ENCODE measurements at regions not wholly inside any gene's neighbourhood (a gene's known extent, or its start where the extent isn't known, plus 50 kb on each side); places are given as distances from the start of the nearest gene placed in this dataset.
A peak's percentile ranks its signal among the peaks of the same experiment; 100 is the strongest.

DNA sequence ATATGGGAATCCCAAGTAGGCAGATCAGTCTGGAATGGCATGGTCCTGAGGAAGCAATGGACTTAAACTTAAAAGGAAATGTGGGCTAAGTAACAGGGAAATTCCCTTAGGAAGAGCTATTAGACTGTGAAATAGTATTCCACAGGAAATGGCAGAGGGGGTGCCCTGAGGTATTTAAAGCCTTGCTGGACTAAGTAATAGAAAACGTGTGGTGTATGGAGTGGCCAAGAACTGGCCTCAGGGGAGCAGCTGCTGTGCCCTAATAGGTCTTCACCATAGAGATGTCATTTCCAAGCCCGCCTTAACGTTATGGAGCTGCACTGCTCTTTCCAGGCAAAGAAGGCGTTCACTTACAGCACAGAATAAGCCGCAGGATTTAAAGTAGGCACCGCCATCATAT lies 365.2 kb upstream of the ZMIZ1 start:
- DNase-seq: no peak

DNA sequence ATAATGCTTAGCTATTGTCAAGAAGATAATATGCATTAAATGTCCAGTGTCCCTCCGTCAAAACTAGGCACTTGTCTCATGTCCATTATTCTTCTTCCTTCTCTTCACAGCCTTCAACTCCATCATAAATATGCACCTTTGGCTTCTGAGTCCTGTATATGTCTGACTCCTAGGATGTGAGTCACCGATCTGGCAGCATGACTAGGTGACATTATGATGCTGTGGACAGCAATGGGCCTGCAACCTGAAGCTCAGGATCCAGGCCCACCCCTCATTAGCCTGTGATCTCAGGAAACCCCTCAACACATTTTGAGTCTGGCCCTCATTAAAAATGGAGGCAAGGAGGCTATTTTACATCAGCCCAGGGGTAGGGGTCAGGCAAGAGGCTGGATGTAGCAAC lies 362.5 kb upstream of the ZMIZ1 start:
- no peak for DNase-seq

DNA sequence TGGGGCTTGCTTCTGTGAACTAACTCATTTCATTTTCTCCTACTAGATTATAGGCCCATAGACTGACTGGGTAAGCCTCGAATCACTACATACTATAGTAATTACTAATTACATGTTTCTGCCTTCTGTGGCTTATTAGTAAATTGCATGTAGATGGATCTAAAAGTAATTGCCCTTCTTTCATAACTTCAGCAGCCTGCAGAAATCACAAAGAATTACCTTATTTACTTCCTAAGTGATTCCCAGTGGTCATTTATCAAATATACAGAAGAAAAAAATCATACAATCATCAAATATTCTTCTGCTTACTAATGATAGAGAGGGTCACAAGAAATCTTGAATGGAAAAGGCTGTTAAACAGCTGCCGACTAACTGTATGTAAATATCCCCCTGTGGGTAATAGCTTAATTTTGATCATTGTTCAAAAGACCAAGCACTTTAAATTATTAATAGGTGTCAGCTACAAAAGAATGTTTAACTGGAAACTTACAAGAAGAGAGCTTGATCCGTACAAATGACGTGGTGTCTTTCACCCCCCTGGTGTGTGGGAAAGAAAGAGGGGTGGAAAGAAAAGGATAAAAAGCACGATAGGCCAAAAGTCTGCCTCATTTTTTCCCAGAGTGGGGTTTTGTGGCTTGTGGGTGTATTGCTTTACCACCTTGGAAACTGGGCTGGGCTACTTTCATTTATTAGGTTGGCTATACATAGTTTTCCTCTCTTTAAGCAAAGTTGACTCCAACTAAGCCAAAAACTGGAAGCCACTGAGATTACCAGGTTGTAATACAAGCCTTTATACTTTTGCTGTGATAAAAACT lies 361.8 kb upstream of the ZMIZ1 start:
- DNase-seq: no peak

DNA sequence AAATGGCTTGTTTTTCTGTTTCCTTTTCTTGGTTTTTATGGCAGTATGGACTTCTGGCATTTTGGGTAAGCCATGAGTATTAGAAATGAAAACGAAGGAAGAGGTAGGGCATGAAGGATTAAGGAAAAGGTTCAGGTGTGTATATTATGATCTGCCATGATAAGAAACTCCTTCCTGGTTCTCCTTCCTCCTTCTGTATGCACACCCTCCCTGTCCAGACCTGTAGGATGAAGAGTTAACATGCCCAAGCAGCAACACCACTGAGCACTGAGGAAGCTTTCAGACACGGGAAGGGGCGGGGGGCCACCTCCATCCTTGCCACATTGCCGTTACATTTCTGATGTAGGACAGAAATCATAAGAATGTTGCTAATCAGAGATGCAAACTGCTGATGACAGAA lies 361.0 kb upstream of the ZMIZ1 start:
- no peak for DNase-seq

DNA sequence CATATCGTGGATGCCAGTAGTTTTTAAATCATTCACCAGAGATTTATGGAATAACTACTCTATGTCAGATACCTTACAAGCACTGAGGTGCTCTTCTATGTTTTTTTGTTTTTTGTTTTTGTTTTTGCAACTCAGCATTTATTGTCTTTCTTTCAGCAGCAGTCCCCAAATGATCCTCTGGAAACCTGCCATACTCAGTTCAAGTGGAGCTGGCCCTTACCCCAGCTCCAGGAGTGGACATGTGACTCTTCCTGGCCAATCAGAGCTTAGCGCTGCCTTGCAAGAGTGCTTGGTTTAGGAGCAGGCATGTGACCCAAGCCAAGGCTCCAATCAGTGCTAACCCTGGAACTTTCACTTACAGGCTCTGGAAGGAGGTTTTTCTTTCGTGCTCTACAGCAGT lies 356.6 kb upstream of the ZMIZ1 start:
- no peak for DNase-seq

DNA sequence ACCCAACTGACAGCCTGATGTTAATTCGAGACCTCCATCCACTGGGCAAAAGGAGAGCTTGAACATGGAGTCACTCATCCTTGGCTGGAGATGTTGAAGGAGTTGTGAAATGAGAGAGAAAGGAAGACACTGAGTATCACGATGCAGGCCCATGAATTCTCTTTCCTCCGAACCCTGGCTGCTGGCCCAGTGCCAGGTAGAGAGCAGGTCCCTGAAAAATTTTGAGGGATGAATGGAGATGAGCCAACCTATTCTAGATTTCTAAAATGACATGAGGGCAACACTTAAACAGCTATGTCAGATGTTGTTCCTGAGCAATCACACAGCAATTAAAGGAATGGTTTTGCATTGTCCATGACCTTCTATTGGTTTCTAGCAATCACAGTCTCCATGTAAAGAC lies 355.1 kb upstream of the ZMIZ1 start:
- DNase-seq: no peak

DNA sequence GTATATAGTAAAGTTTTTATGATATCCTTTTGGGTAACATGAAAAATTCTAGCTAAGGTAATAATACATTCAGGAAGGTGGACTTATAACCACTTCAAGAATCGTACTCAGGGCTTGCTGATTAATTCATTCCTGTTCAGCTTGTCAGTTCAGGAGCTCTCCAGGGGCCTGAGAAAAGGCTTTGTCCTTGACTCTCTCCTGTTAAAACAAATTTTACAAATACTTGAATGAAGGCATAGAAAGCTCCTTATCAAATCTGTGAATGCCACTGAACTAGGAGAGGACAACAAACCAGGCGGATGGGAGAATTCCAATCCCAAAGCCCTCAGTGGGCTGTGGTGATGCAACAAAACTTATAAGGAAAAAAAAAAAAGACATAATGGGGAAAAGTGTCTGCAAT lies 354.5 kb upstream of the ZMIZ1 start:
- DNase-seq: no peak

DNA sequence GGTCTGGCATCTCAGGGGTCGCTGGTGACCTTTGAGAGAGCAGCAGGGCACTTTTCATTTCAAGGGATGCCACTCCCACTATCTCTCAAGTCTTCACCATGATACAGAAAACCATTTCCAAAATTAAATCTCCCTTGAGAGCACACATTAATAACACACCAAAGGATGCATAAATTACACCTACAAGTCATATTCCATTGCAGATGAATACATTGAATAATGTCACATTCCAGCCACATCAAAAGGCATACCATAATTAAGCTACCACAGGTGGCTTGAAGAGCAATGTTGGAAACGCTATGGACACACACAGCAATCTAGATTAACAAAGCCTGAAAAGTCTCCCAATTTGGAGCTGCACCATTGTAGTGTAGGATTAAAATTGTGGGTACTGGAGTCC lies 353.3 kb upstream of the ZMIZ1 start:
- DNase-seq: no peak

DNA sequence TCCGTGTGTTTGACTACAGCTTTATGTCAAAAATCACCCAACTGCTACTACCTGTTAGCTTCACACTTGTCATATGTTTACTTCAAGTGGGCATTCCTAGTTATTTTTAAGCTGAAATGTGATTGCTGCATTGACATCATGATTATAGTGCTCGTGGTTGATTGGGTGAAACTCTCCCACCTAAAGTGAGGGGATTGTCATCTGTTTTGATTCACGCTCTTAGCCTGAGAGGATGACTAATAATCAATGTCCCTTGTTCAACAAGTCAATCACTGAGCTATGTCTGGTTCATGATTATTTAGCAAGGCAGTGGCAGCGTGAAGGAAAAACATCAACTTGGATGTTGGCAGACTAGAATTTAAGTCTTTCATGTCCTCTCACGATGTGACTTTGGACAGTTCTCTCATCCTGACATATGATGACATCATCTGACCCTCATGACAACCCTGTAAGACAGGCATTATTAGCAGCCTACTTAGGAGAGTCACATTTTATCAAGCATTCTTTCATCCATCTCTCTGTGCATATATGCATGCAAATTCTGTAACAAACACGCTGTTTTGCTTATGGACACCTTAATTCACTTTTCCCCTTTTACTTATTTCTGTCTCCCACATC lies 352.6 kb upstream of the ZMIZ1 start:
- no peak for DNase-seq

DNA sequence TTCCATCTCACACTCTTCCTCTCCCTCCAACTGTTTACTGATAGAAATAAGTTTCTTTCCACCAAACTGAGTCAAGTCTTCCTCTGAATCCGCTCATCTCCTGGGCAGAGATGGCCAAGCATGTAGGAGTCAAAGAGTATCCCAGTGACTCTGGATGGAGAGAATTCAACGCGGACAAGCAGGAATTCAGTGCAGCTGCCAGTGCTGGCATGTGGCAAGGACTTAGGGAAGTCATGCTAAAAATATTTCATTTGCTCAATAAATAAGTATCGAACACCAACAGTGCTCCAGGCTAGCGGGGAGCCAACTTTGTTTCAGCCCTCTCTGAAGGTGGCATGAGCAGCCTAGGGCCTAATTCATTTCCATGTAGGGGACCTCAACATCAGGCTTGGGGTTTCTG lies 351.6 kb upstream of the ZMIZ1 start:
- no peak for DNase-seq

DNA sequence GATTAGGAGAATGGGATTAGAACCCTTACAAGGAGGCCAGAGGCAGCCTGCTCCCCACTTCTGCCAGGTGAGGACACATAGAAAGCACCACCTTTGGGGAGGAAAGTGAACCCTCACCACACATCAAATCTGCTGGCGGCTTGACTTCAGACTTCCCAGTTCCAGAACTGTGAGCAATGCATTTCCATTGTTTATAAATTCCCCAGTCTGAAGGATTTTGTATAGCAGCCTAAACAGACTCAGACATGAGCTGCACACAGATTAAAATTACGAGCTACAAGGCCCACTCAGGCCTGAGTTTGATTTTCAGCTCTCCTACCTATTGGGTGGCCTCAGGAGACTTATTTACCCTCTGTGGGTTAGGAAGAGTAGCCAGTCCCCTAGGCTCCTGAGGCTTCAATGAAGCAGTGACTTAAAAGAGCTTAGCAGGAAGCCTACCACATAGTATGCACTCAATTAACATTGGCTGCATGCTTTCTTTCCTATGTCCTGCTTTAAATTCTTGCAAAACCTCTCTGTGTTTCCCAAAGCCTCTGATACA lies 350.7 kb upstream of the ZMIZ1 start:
- DNase-seq: no peak

DNA sequence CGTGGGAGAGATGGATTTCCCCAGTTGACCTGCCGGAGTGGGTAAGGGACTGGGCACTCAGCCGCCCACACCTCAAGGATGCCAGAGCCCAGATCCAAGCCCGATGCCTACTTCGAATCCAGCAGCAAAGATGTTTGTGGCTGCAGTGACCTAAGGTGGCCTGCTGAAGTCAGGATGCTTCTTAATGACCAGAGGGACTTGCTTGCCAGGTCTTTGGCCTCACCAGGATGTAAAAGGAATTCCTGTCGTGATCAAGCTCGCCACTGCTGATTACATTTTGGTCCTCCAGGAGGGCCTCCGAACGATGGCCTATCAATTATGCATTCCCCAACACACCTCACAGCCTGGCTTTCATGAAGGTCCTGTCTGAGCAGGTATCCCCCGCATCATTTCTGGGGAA lies 349.5 kb upstream of the ZMIZ1 start:
- DNase-seq: no peak

DNA sequence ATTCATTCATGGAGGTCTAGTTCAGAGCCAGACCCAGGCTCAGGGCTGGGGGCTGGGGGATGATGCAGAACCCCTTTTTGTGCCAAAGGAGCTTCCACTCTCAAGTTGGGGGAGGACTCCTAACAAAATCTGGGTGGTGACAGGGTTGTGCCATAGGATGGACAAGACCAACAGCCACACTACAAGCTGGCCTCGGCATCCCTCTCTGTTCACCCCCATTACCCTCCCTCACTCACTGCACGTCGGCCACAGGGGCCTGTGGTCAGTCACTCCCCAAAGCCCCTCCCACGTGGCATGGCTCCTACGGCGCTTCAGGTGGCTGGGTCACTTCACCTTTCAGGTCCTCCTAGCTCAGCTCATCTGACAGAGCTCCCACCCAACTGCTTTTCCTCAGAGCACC lies 348.7 kb upstream of the ZMIZ1 start:
- DNase-seq: no peak

DNA sequence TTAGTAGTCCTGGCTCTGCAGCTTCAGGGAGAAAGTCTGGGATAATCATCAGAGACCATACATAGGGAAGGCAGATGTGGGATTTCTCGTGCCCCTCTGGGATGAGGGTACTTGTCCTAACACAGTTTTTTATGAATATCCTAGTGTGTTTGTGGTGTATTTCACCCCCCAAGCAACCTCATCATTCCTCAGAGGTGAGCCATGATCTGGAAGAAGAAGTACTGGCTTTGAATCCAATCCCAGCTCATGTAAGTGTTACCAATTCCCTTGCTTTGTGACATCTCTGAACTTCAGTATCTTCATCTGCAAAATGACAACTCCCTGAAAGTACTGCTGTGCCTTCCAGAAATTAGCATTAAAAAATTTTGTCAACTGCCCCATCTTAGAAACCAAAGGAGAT lies 347.5 kb upstream of the ZMIZ1 start:
- DNase-seq: no peak

DNA sequence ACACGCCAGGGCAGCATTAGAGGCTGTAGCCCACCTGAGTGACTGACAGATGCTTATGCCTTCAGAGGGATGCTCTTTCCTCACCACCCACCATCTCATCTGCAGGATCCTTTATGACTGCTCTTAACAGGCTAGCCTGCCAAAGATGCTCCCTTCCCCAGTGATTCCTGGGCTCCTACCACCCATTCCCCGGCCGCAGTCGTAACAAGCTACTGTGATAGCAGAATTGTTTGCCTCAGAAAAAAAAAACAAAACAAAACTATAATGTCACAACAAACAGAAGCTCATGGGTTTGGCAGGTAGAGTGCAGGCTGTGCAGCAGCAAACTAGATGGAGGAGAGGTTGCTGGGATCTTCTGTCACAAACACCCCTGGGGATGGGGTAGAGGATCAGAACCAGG lies 343.9 kb upstream of the ZMIZ1 start:
- DNase-seq: no peak

DNA sequence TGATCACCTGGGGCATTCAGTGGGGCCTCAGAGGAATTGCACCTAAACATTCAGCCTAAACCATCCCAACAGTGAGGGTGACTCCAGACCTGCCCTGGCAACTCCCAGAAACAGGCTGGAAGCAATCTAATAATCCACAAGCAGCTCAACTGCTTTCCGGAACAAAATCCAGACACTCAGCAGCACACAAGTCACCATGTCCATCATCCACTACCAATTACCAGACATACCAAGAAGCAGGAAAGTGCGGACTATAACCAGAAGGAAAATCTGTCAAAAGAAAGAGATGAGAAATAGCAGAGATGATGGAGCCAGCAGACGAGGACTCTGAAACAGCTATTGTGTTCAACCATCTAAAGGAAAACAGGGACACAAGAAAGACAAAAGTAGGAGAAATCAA lies 342.6 kb upstream of the ZMIZ1 start:
- DNase-seq: no peak

DNA sequence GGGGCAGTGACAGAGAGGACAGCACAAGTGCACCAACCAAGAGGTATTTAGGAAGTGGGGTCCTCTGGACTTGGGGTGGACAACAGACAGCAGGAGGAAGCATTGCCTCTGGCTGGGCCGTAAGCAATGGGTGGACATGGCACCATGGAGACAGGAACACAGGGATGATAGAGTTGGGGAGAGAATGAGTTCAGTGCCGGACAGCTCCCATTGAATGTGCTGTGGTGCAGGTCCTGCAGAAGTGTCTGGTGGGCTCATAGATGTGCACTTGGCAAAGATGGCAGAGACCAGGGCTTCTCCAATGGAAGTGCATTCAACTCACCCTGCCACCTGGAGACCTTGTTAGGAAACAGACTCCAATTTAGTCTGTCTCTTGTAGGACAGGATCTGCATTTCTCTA lies 341.5 kb upstream of the ZMIZ1 start:
- DNase-seq: no peak

DNA sequence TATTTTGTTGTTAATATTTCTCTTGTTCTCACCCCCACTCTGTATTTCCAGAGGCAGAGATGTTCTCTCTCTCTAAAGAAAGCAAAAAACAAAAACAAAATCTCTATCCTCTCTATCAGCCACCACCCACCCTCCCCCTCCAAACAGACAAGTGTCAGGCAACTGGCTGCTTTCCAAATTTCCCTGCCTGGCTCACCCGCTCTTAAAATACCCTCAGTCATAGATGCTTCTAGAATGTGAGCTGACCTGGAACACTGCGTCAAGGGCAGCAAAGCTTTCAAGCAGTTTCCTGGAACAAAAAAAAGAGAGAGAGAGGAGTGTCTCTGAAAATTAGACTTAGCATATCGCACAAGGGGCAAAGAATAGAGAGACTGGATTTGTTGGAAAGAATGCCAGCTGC lies 341.0 kb upstream of the ZMIZ1 start:
- DNase-seq: peak; percentile 61

DNA sequence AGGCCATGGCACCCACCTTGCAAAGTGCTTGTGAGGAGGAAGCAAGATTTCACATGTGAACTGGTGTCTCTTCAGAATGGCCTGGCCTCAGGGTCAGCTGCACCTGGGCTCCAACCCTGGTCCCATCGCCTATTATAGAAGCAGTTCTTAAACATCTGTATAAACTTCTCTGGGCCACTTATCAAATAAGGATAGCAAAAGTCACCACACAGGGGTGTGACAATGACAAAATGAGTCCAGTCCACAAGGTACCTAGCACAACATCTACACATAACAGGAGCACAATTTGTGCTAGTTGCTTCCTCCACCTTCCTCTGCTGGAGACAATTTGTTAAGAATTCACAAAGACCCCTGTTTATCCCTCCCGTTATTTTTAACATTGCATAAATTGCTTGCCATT lies 340.6 kb upstream of the ZMIZ1 start:
- DNase-seq: no peak

DNA sequence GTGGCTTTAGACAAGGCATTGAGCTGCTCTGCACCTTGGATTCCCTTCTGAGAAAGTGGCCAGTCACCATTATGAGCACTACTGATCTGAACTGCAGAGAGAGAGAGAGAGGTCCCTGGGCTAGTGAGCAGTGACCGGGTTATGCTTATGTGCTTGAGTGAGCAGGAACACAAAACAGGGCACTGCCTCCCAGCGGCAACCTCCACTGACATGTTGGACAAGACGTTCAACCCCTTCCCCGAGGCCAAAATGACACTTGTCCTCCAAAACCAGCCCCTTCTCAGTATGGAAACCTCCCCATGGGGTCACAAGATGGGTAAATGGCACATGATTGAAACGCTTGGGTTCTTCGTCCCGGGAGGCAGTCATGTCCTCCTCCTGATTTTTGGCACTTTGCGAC lies 339.4 kb upstream of the ZMIZ1 start:
- DNase-seq: no peak

DNA sequence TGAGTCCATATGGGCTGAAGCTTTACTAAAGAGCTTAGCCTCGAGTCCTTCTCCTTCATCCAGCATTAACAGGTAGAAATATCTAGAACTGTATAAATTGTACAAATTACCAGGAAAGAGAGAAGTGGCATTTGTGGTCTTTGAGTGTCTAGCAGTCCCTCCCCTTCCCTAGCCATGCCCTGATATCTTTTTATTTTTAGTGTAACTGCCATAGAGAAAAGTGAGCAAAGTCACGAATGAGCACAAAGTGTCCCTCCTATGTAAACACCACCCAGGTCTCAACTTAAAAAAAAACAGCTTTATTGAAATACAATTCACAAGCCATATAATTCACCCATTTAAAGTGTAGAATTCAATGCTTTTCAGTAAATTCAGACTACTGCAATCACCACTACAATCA lies 339.0 kb upstream of the ZMIZ1 start:
- no peak for DNase-seq

DNA sequence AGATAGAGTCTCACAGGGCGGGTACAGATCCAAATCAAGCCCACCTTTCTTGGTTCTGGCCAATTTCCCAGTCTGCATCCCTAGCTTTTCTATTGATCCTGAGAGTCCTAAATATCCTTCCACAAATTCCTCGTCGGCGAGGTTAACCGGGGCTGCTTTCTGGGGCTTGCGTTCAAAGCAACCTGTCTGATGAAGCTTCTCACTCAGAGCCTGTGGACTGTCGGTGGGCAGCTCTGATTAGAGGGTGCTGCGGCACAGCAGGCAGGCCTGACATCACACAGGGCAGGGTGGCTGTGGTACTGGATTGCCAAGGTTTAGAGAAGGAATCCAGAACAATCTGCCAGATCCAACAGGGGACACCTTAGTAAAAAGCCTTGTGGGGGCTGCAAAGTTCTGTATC lies 338.0 kb upstream of the ZMIZ1 start:
- no peak for DNase-seq

DNA sequence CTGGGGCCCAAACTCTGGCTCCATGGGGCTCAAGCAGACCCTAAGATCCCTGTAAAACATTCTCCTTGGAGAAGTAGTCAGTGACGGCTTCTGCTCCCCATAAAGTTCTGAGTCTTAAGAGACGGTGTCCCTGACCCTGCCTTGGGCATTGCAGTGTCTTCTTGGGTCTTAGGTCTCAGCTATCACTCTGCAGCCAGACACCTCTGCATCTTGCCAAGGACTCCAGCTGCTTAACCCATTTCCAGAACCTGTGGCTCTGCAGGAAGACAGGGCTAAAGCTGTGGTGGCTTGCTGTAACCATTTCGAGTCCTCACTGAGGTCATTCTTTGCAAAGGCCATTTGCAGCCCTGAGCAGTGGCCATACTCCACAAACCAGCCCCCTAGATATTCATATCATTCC lies 337.1 kb upstream of the ZMIZ1 start:
- no peak for DNase-seq

DNA sequence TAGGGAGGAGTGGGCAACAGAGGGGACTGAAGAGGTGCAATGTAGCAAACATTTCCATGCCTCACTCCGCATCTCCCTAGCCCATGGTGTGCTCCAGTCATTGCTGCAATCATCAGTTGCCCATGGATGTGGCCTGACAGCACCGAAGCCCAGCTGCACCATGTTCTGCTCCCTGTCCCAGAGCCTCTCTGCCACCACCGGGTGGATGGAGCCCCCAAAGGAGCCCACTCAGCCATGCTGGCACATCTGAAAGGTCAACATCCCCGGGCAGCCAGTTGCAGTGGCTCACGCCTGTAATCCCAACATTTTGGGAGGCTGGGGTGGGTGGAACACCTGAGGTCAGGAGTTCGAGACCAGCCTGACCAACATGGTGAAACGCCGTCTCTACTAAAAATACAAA lies 336.4 kb upstream of the ZMIZ1 start:
- no peak for DNase-seq
